Panc1 (cell line): ENCODE measurements at regions not wholly inside any gene's neighbourhood (a gene's known extent, or its start where the extent isn't known, plus 50 kb on each side); places are given as distances from the start of the nearest gene placed in this dataset.

ENCODE experiments used
- ATAC-seq: fragments of 200-7000 bp; cut with Tn5 transposase; 2 replicates; pipeline ENCODE4 v1.9.1; 2020; ENCODE audit warnings: mild to moderate bottlenecking, moderate library complexity
- BruUV-seq: library from RNA; stranded (reverse); fragments of 400-500 nt; replicated peaks from 2 replicates; lab custom pipeline; 2021; lab: Mats Ljungman, UMichigan
- CTCF ChIA-PET: fragments of 300-600 bp; sonication (Branson Sonifier 250); formaldehyde crosslinking; loops from one replicate; lab custom pipeline; 2022; ENCODE audit warnings: antibody characterized with exemption; lab: Charles Lee
- POLR2A ChIA-PET: fragments of 300-600 bp; sonication (Branson Sonifier 250); formaldehyde crosslinking; loops from one replicate; lab custom pipeline; 2022; ENCODE audit warnings: antibody characterized with exemption; lab: Charles Lee
- DNase-seq: peaks from one replicate; pipeline ENCODE4 v3.0.0-alpha.2; 2010; ENCODE audit warnings: low read depth, low spot score
- H3K27ac ChIP-seq: 2 replicates; pipeline ENCODE4 v1.5.1; 2011; ENCODE audit warnings: mild to moderate bottlenecking, low read length, inconsistent platforms
- H3K27me3 ChIP-seq: fragments of 200-500 bp; sonication (Bioruptor generic); 2 replicates; pipeline ENCODE4 v1.6.0; 2014; ENCODE audit warnings: low read length, inconsistent platforms; ENCODE audit not compliant: control insufficient read depth, insufficient read depth
- H3K36me3 ChIP-seq: fragments of 200-500 bp; sonication (Bioruptor generic); 2 replicates; pipeline ENCODE4 v1.5.1; 2014; ENCODE audit warnings: inconsistent platforms, mild to moderate bottlenecking, low read length, moderate library complexity; ENCODE audit not compliant: control insufficient read depth, insufficient read depth
- H3K4me1 ChIP-seq: 2 replicates; pipeline ENCODE4 v1.5.1; 2011; ENCODE audit warnings: inconsistent platforms, mild to moderate bottlenecking, low read length, moderate library complexity; ENCODE audit not compliant: control insufficient read depth, insufficient read depth
- H3K4me3 ChIP-seq, 2 experiments: 2 replicates each; pipeline ENCODE4 v1.5.1; 2011 to 2012; ENCODE audit warnings: low read depth in 2 of 2, low read length in 2 of 2, mild to moderate bottlenecking in 2 of 2, inconsistent platforms in 1 of 2, moderate library complexity in 1 of 2
- H3K9me3 ChIP-seq: fragments of 200-500 bp; sonication (Bioruptor generic); 2 replicates; pipeline ENCODE4 v1.5.1; 2014; ENCODE audit warnings: low read depth, mild to moderate bottlenecking, inconsistent platforms, low read length, moderate library complexity; ENCODE audit not compliant: control insufficient read depth, insufficient read depth
- CTCF ChIP-seq: fragments of 450-650 bp; IDR thresholded peaks from 2 replicates; pipeline ENCODE4 v1.5.1; 2017; ENCODE audit warnings: mild to moderate bottlenecking
- POLR2AphosphoS5 ChIP-seq: IDR thresholded peaks from 2 replicates; pipeline ENCODE4 v1.6.1; 2012; ENCODE audit warnings: mild to moderate bottlenecking, low read depth, low read length, moderate library complexity
- REST ChIP-seq, 2 experiments: IDR thresholded peaks; 2 replicates each; pipeline ENCODE4 v1.6.1; 2011 to 2012; ENCODE audit warnings: low read depth in 2 of 2, control low read depth in 1 of 2, low read length in 1 of 2, mild to moderate bottlenecking in 1 of 2, moderate library complexity in 1 of 2; ENCODE audit not compliant: insufficient read depth in 1 of 2
- SIN3A ChIP-seq: IDR thresholded peaks from 2 replicates; pipeline ENCODE4 v1.6.1; 2012; ENCODE audit warnings: low read depth, mild to moderate bottlenecking, low read length, moderate library complexity, borderline replicate concordance; ENCODE audit not compliant: insufficient read depth
- TCF7L2 ChIP-seq: IDR thresholded peaks from 2 replicates; pipeline ENCODE4 v1.6.1; 2011; ENCODE audit warnings: mild to moderate bottlenecking, low read depth, low read length, inconsistent platforms
- in situ Hi-C: cut with HindIII; loops from 2 replicates; pipeline ENCODE4 v1.10.0; 2016; ENCODE audit warnings: low sequenced_read_pairs, low pct_unique_long_range_greater_than_20kb
- intact Hi-C: fragments of 100-400 bp; cut with micrococcal nuclease; formaldehyde crosslinking; loops from one replicate; pipeline ENCODE4 v1.10.0; 2022; ENCODE audit not compliant: unreplicated experiment

GRCh38 chr5:34485768-34486030, 170.4 kb upstream of the RAI14 start:
- Histone ChIP-seq H3K36me3 (no peaks in the 10 kb centered on the region), H3K4me1 (no peaks in the 10 kb centered on the region), H3K27ac (no peak overlapping the region), H3K4me3 (no peak overlapping the region), H3K27me3 (no peaks in the 10 kb centered on the region), H3K9me3 (no peaks in the 10 kb centered on the region)
- no TSS peak for BruUV-seq
- ATAC-seq (no peak), DNase-seq (no peak)
- TF ChIP-seq TCF7L2 (no peak), SIN3A (no peak), REST (IDR thresholded peaks at IDR 0.05; ENCODE audit: insufficient read depth in 1 of 2, low read depth in 2 of 2, low read length in 1 of 2) (no peak), POLR2AphosphoS5 (no peak), CTCF (no peak)
- CTCF ChIA-PET, result interaction anchor here (1.0 to 1.2 kb wide), 3 partner anchors 38 to 418 kb away, joined by 4 to 6 read pairs (median 4); no protein-coding TSS in a partner anchor
- in situ Hi-C loops, result no loop called here
- POLR2A ChIA-PET, result no interaction called here
- intact Hi-C loops, result loop anchor here (1.0 to 5.0 kb wide), 2 partner anchors 413 to 517 kb away; no protein-coding TSS in a partner anchor

- Histone ChIP-seq H3K9me3 (no peaks in the 10 kb centered on the region), H3K36me3 (no peaks in the 10 kb centered on the region), H3K27me3 (no peaks in the 10 kb centered on the region), H3K27ac (no peak overlapping the region), H3K4me3 (no peak overlapping the region), H3K4me1 (no peaks in the 10 kb centered on the region)
- intact Hi-C loops, result loop anchor here (1.0 to 5.0 kb wide), 2 partner anchors 412 to 516 kb away; no protein-coding TSS in a partner anchor
- ATAC-seq (peak; percentile 86), DNase-seq (peak; percentile 78)
- no peak for TF ChIP-seq POLR2AphosphoS5
- peak; percentile 90 for TF ChIP-seq CTCF
- no TSS peak for BruUV-seq
- CTCF ChIA-PET, result interaction anchor here (0.7 to 1.3 kb wide), 5 partner anchors 11 to 417 kb away, joined by 3 to 6 read pairs (median 4); no protein-coding TSS in a partner anchor
- POLR2A ChIA-PET, result no interaction called here
- in situ Hi-C loops, result no loop called here
Observed at GRCh38 chr5:34486160-34486848, 169.8 kb upstream of the RAI14 start.
